ENCODE measurements at regions not wholly inside any gene's neighbourhood (a gene's known extent, or its start where the extent isn't known, plus 50 kb on each side); places are given as distances from the start of the nearest gene placed in this dataset.

- no peak for TF ChIP-seq POLR2AphosphoS5 (IDR thresholded peaks at IDR 0.05; ENCODE audit: low read depth, low read length)
- TF ChIP-seq TAF1 (IDR thresholded peaks at IDR 0.05; ENCODE audit: borderline replicate concordance, insufficient read depth, low read length), result no peak
These were observed 264.9 kb downstream of the SKIDA1 start for GRCh38 chr10:21260506-21261149.

DNA sequence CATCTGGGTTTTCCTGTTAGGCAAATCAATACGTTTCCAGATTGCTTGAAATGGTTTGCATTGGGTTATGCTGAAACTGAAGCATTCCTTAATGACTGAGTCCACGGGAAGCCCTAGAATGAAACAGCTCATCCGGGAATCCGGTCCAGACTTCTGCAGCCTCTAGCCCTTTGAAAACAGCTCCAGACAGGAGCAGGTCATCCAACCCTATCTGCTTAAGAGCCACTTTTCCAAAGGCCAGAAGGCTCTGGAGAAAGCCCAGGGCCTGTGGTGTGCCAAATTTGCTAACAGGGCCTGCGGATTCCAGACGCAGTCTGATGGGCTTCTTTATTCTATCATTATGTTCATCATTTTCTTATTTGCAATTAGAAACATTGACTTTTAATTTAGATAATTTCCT, 265.4 kb downstream of the SKIDA1 start:
- TF ChIP-seq SIN3A (IDR thresholded peaks at IDR 0.05; ENCODE audit: borderline replicate concordance, insufficient read depth, low read length) (no peak), POLR2AphosphoS5 (IDR thresholded peaks at IDR 0.05; ENCODE audit: low read depth, low read length) (no peak)

DNA sequence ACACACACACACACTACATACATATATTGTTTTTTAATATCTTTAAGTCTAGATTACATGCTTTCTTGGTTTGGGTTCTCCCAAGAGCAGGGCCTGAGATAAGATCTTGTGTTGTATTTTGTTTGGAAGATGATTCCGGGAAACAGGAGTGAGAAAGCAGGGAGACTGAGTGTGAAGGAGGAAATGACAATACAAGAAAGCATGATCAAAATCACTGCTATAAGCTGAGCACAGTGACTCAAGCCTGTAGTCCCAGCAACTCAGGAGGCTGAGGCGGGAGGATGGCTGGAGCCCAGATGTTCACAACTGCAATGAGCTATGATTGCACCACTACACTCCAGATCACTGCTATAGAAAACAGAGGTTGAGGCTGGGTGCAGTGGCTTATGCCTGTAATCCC, 267.6 kb downstream of the SKIDA1 start:
- no peak for TF ChIP-seq SIN3A (IDR thresholded peaks at IDR 0.05; ENCODE audit: borderline replicate concordance, insufficient read depth, low read length)
- no peak for TF ChIP-seq TAF1 (IDR thresholded peaks at IDR 0.05; ENCODE audit: borderline replicate concordance, insufficient read depth, low read length)
- TF ChIP-seq FOXP2 (optimal IDR thresholded peaks at IDR 0.05; ENCODE audit: borderline replicate concordance, extremely low read depth, extremely low read length, insufficient read depth), result no peak
- TF ChIP-seq POLR2AphosphoS5 (IDR thresholded peaks at IDR 0.05; ENCODE audit: low read depth, low read length), result no peak
- TF ChIP-seq, protein P1, sequence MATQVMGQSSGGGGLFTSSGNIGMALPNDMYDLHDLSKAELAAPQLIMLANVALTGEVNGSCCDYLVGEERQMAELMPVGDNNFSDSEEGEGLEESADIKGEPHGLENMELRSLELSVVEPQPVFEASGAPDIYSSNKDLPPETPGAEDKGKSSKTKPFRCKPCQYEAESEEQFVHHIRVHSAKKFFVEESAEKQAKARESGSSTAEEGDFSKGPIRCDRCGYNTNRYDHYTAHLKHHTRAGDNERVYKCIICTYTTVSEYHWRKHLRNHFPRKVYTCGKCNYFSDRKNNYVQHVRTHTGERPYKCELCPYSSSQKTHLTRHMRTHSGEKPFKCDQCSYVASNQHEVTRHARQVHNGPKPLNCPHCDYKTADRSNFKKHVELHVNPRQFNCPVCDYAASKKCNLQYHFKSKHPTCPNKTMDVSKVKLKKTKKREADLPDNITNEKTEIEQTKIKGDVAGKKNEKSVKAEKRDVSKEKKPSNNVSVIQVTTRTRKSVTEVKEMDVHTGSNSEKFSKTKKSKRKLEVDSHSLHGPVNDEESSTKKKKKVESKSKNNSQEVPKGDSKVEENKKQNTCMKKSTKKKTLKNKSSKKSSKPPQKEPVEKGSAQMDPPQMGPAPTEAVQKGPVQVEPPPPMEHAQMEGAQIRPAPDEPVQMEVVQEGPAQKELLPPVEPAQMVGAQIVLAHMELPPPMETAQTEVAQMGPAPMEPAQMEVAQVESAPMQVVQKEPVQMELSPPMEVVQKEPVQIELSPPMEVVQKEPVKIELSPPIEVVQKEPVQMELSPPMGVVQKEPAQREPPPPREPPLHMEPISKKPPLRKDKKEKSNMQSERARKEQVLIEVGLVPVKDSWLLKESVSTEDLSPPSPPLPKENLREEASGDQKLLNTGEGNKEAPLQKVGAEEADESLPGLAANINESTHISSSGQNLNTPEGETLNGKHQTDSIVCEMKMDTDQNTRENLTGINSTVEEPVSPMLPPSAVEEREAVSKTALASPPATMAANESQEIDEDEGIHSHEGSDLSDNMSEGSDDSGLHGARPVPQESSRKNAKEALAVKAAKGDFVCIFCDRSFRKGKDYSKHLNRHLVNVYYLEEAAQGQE (IDR thresholded peaks at IDR 0.05; ENCODE audit: insufficient read depth in 1 of 2, low read depth in 2 of 2, low read length in 2 of 2), result no peak

GRCh38 chr10:21257191-21257590, 268.3 kb downstream of the SKIDA1 start:
- TF ChIP-seq FOXP2 (optimal IDR thresholded peaks at IDR 0.05; ENCODE audit: borderline replicate concordance, extremely low read depth, extremely low read length, insufficient read depth) (no peak), POLR2AphosphoS5 (IDR thresholded peaks at IDR 0.05; ENCODE audit: low read depth, low read length) (no peak), TAF1 (IDR thresholded peaks at IDR 0.05; ENCODE audit: borderline replicate concordance, insufficient read depth, low read length) (no peak), SIN3A (IDR thresholded peaks at IDR 0.05; ENCODE audit: borderline replicate concordance, insufficient read depth, low read length) (no peak)
- TF ChIP-seq, protein P1 (IDR thresholded peaks at IDR 0.05; ENCODE audit: insufficient read depth in 1 of 2, low read depth in 2 of 2, low read length in 2 of 2), result no peak

- TF ChIP-seq, protein P1 (IDR thresholded peaks at IDR 0.05; ENCODE audit: insufficient read depth in 1 of 2, low read depth in 2 of 2, low read length in 2 of 2), result no peak
- no peak for TF ChIP-seq POLR2AphosphoS5 (IDR thresholded peaks at IDR 0.05; ENCODE audit: low read depth, low read length)
- TF ChIP-seq SIN3A (IDR thresholded peaks at IDR 0.05; ENCODE audit: borderline replicate concordance, insufficient read depth, low read length), result no peak
- TF ChIP-seq FOXP2 (optimal IDR thresholded peaks at IDR 0.05; ENCODE audit: borderline replicate concordance, extremely low read depth, extremely low read length, insufficient read depth), result no peak
- no peak for TF ChIP-seq TAF1 (IDR thresholded peaks at IDR 0.05; ENCODE audit: borderline replicate concordance, insufficient read depth, low read length)
These were observed 276.0 kb downstream of the SKIDA1 start for GRCh38 chr10:21249435-21249834.

DNA sequence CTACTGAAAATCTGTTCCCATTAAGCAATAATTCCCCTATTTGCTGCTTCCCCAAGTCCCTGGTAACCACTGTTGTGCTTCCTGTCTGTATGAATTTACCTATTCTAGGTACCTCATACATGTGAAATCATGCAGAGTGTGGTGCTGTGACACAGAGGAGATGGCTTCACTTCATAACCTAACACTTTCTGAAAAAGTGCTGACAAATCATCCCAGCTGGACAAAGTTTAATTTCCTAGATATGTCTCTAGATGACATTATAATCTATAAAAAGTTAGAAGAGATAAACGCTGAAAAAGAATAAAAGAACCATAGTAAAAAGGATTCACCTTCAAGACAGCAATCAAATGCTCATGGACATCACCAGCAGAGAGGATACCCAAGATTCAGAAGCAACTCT, 277.9 kb downstream of the SKIDA1 start:
- no peak for TF ChIP-seq POLR2AphosphoS5 (IDR thresholded peaks at IDR 0.05; ENCODE audit: low read depth, low read length)
- no peak for TF ChIP-seq FOXP2 (optimal IDR thresholded peaks at IDR 0.05; ENCODE audit: borderline replicate concordance, extremely low read depth, extremely low read length, insufficient read depth)
- TF ChIP-seq TAF1 (IDR thresholded peaks at IDR 0.05; ENCODE audit: borderline replicate concordance, insufficient read depth, low read length), result no peak
- TF ChIP-seq SIN3A (IDR thresholded peaks at IDR 0.05; ENCODE audit: borderline replicate concordance, insufficient read depth, low read length), result no peak
- TF ChIP-seq, protein P1 (IDR thresholded peaks at IDR 0.05; ENCODE audit: insufficient read depth in 1 of 2, low read depth in 2 of 2, low read length in 2 of 2), result no peak

All from PFSK-1 (cell line).